DOHH2 (cell line): ENCODE measurements at regions not wholly inside any gene's neighbourhood (a gene's known extent, or its start where the extent isn't known, plus 50 kb on each side); places are given as distances from the start of the nearest gene placed in this dataset.

ENCODE experiments used
- H3F3A ChIP-seq: fragments of 200-600 bp; sonication (generic), shearing (Covaris generic); 2 replicates; pipeline ENCODE4 v1.6.0; 2016; ENCODE audit warnings: antibody characterized with exemption, mild to moderate bottlenecking; ENCODE audit not compliant: control insufficient read depth, insufficient read depth
- H3K27ac ChIP-seq: fragments of 200-600 bp; sonication (generic); 2 replicates; pipeline ENCODE4 v1.5.1; 2014; ENCODE audit warnings: low read depth, mild to moderate bottlenecking, low read length, moderate library complexity
- H3K27me3 ChIP-seq: fragments of 200-600 bp; sonication (generic); 2 replicates; pipeline ENCODE4 v1.6.1; 2014; ENCODE audit warnings: mild to moderate bottlenecking, low read length, mixed read lengths; ENCODE audit not compliant: control insufficient read depth
- H3K36me3 ChIP-seq: fragments of 200-600 bp; sonication (generic); 2 replicates; pipeline ENCODE4 v1.6.1; 2014; ENCODE audit warnings: mild to moderate bottlenecking, low read length, moderate library complexity, mixed read lengths; ENCODE audit not compliant: control insufficient read depth
- H3K4me1 ChIP-seq: fragments of 200-600 bp; sonication (generic); 2 replicates; pipeline ENCODE4 v1.6.1; 2014; ENCODE audit warnings: mild to moderate bottlenecking, low read length, mixed read lengths; ENCODE audit not compliant: control insufficient read depth
- H3K4me2 ChIP-seq: fragments of 200-600 bp; sonication (generic); 2 replicates; pipeline ENCODE4 v1.6.0; 2014; ENCODE audit warnings: mild to moderate bottlenecking, low read length, moderate library complexity
- H3K4me3 ChIP-seq: fragments of 200-600 bp; sonication (generic); 2 replicates; pipeline ENCODE4 v1.5.1; 2014; ENCODE audit warnings: mild to moderate bottlenecking, low read length, mixed read lengths
- H3K79me2 ChIP-seq: fragments of 200-600 bp; sonication (generic); 2 replicates; pipeline ENCODE4 v1.6.1; 2014; ENCODE audit warnings: mild to moderate bottlenecking, low read length, mixed read lengths; ENCODE audit not compliant: control insufficient read depth
- H3K9me2 ChIP-seq: fragments of 200-600 bp; sonication (generic); replicated peaks from 2 replicates; pipeline ENCODE4 v1.6.1; 2014; ENCODE audit warnings: mild to moderate bottlenecking, low read length, mixed read lengths; ENCODE audit not compliant: control insufficient read depth
- H3K9me3 ChIP-seq: fragments of 200-600 bp; sonication (generic); 2 replicates; pipeline ENCODE4 v1.6.1; 2014; ENCODE audit warnings: antibody characterized with exemption, low read length, mixed read lengths; ENCODE audit not compliant: control insufficient read depth, insufficient read depth
- H4K20me1 ChIP-seq: fragments of 200-600 bp; sonication (generic); 2 replicates; pipeline ENCODE4 v1.6.0; 2014; ENCODE audit warnings: low read depth, mild to moderate bottlenecking, antibody characterized with exemption, low read length, moderate library complexity; ENCODE audit not compliant: control insufficient read depth, insufficient read depth
- CTCF ChIP-seq: fragments of 200-600 bp; sonication (generic); IDR thresholded peaks from one replicate; pipeline ENCODE4 v1.5.1; 2014; ENCODE audit warnings: antibody characterized with exemption, mild to moderate bottlenecking, low read depth, low read length; ENCODE audit not compliant: poor library complexity, severe bottlenecking
- EZH2phosphoT487 ChIP-seq: fragments of 200-600 bp; sonication (generic); IDR thresholded peaks from 2 replicates; pipeline ENCODE4 v1.6.1; 2017; ENCODE audit warnings: borderline replicate concordance, mild to moderate bottlenecking, antibody characterized with exemption, low read length, moderate library complexity, mixed read lengths

GRCh38 chr14:71551291-71551950 is 380.8 kb upstream of the RGS6 start:
- no peak for TF ChIP-seq EZH2phosphoT487
- Histone ChIP-seq H3K27me3 (no peaks in the 10 kb centered on the region), H3K27ac (no peak overlapping the region), H3K4me2 (no peak overlapping the region), H3K79me2 (peaks cover 3% of the 10 kb centered on the region; the same call in 1 of the 2 replicates), H3K4me1 (peaks cover 38% of the 10 kb centered on the region), H3K36me3 (peaks cover 6% of the 10 kb centered on the region), H4K20me1 (no peaks in the 10 kb centered on the region), H3F3A (peaks cover 6% of the 10 kb centered on the region; the same call in 1 of the 2 replicates), H3K4me3 (no peak overlapping the region), H3K9me2 (no peaks in the 10 kb centered on the region), H3K9me3 (no peaks in the 10 kb centered on the region)

- peaks cover 6% of the 10 kb centered on the region; the same call in 1 of the 2 replicates for H3F3A ChIP-seq
- H3K79me2 ChIP-seq: peaks cover 6% of the 10 kb centered on the region; the same call in 1 of the 2 replicates
- peaks cover 48% of the 10 kb centered on the region for H3K4me1 ChIP-seq
- no peak for TF ChIP-seq CTCF
- TF ChIP-seq EZH2phosphoT487: no peak
- no peaks in the 10 kb centered on the region for H3K27me3 ChIP-seq
- peaks cover 6% of the 10 kb centered on the region for H3K36me3 ChIP-seq
- H3K4me2 ChIP-seq: no peak overlapping the region
- H3K9me2 ChIP-seq: no peaks in the 10 kb centered on the region
- H3K27ac ChIP-seq: no peak overlapping the region
- H3K4me3 ChIP-seq: no peak overlapping the region
- H4K20me1 ChIP-seq: no peaks in the 10 kb centered on the region
- H3K9me3 ChIP-seq: no peaks in the 10 kb centered on the region
These were observed 379.4 kb upstream of the RGS6 start for GRCh38 chr14:71552809-71553208.

- H3F3A ChIP-seq: peaks cover 6% of the 10 kb centered on the region; the same call in 1 of the 2 replicates
- peak overlapping the region; percentile 8; the same call in 1 of the 2 replicates for H3K27ac ChIP-seq
- peak overlapping the region; percentile 76 for H3K4me2 ChIP-seq
- H4K20me1 ChIP-seq: no peaks in the 10 kb centered on the region
- H3K4me3 ChIP-seq: no peak overlapping the region
- H3K4me1 ChIP-seq: peaks cover 48% of the 10 kb centered on the region
- H3K36me3 ChIP-seq: peaks cover 6% of the 10 kb centered on the region
- no peaks in the 10 kb centered on the region for H3K9me3 ChIP-seq
- no peaks in the 10 kb centered on the region for H3K27me3 ChIP-seq
- TF ChIP-seq EZH2phosphoT487: no peak
- TF ChIP-seq CTCF: no peak
- H3K9me2 ChIP-seq: no peaks in the 10 kb centered on the region
- H3K79me2 ChIP-seq: peaks cover 6% of the 10 kb centered on the region; the same call in 1 of the 2 replicates
These were observed 378.4 kb upstream of the RGS6 start for GRCh38 chr14:71553779-71554178.

GRCh38 chr14:71554323-71554722 is 377.9 kb upstream of the RGS6 start:
- Histone ChIP-seq H3K4me2 (peak overlapping the region; percentile 76), H3K27ac (peak overlapping the region; percentile 84), H3K36me3 (peaks cover 6% of the 10 kb centered on the region), H3K4me3 (peak overlapping the region; percentile 64), H3K4me1 (peaks cover 48% of the 10 kb centered on the region), H3K9me2 (no peaks in the 10 kb centered on the region), H4K20me1 (no peaks in the 10 kb centered on the region), H3K9me3 (no peaks in the 10 kb centered on the region), H3K27me3 (no peaks in the 10 kb centered on the region), H3F3A (peaks cover 6% of the 10 kb centered on the region; the same call in 1 of the 2 replicates), H3K79me2 (peaks cover 6% of the 10 kb centered on the region; the same call in 1 of the 2 replicates)
- TF ChIP-seq CTCF (no peak), EZH2phosphoT487 (no peak)
